Lower leg skin (tissue), 4 donors: ENCODE measurements at regions not wholly inside any gene's neighbourhood (a gene's known extent, or its start where the extent isn't known, plus 50 kb on each side); places are given as distances from the start of the nearest gene placed in this dataset.

Experiments
- DNase-seq, 2 donors: peaks; one replicate each; pipeline ENCODE4 v3.0.0-alpha.2; 2019; ENCODE audit warnings: low spot score in 2 of 2
- H3K4me3 ChIP-seq: fragments of 200-600 bp; sonication (generic); 2 replicates; pipeline ENCODE4 v1.5.1; 2017; ENCODE audit warnings: mild to moderate bottlenecking, low read depth; ENCODE audit not compliant: poor library complexity, severe bottlenecking
- CTCF ChIP-seq, 3 donors: fragments of 450-650 bp; IDR thresholded peaks; one replicate each; pipeline ENCODE4 v1.5.1; 2016; ENCODE audit warnings: antibody characterized with exemption in 3 of 3, mild to moderate bottlenecking in 3 of 3, moderate library complexity in 2 of 3
- POLR2A ChIP-seq, 2 donors: fragments of 450-650 bp; IDR thresholded peaks; one replicate each; pipeline ENCODE4 v1.6.1; 2016 to 2017; ENCODE audit warnings: antibody characterized with exemption in 2 of 2, mild to moderate bottlenecking in 1 of 2, moderate library complexity in 1 of 2
- WGBS, 2 donors: methylation state at CpG; one replicate each; pipeline ENCODE4 v1.1.5; 2018; 5-methylcytosine and 5-hydroxymethylcytosine counted together
- intact Hi-C: fragments of 100-400 bp; cut with DNase I; formaldehyde crosslinking; loops from one replicate; pipeline ENCODE4 v1.15.0; 2023; ENCODE audit warnings: low total_unique reads

GRCh38 chr4:20326977-20327376 lies 75.3 kb downstream of the SLIT2 start:
- H3K4me3 ChIP-seq: no peak overlapping the region
- 58 to 60% methylated on average over 2 of the region's 2 CpGs for WGBS, 2 donors
- no peak for DNase-seq
- no peak for TF ChIP-seq POLR2A (IDR thresholded peaks at IDR 0.05)
- no peak for TF ChIP-seq CTCF (IDR thresholded peaks at IDR 0.05)
- intact Hi-C loops: no loop called here

- no peak overlapping the region for H3K4me3 ChIP-seq
- TF ChIP-seq POLR2A (IDR thresholded peaks at IDR 0.05) (no peak), CTCF (IDR thresholded peaks at IDR 0.05) (no peak)
- 85 to 92% methylated on average over 2 of the region's 2 CpGs for WGBS, 2 donors
- intact Hi-C loops: no loop called here
- no peak for DNase-seq
Measured at GRCh38 chr4:20327808-20328207, 76.1 kb downstream of the SLIT2 start.

- TF ChIP-seq POLR2A (IDR thresholded peaks at IDR 0.05) (no peak), CTCF (IDR thresholded peaks at IDR 0.05) (no peak)
- intact Hi-C loops: no loop called here
- WGBS, 2 donors: 62 to 72% methylated on average over 1 of the region's 1 CpG
- DNase-seq: no peak
- H3K4me3 ChIP-seq: no peak overlapping the region
Measured at GRCh38 chr4:20331642-20332041, 79.9 kb downstream of the SLIT2 start.

GRCh38 chr4:20333141-20333715 lies 81.5 kb downstream of the SLIT2 start:
- intact Hi-C loops: no loop called here
- 72 to 79% methylated on average over 3 of the region's 3 CpGs for WGBS, 2 donors
- H3K4me3 ChIP-seq: no peak overlapping the region
- TF ChIP-seq CTCF (IDR thresholded peaks at IDR 0.05): no peak
- DNase-seq: no peak

- DNase-seq: no peak
- intact Hi-C loops: no loop called here
- 83 to 85% methylated on average over 1 of the region's 1 CpG for WGBS, 2 donors
- TF ChIP-seq CTCF (IDR thresholded peaks at IDR 0.05) (no peak), POLR2A (IDR thresholded peaks at IDR 0.05) (no peak)
- no peak overlapping the region for H3K4me3 ChIP-seq
Measured at GRCh38 chr4:20337261-20337664, 85.6 kb downstream of the SLIT2 start.

- TF ChIP-seq CTCF (IDR thresholded peaks at IDR 0.05) (no peak), POLR2A (IDR thresholded peaks at IDR 0.05) (no peak)
- intact Hi-C loops: no loop called here
- whole genome bisulfite sequencing, 2 donors: 82 to 93% methylated on average over 2 of the region's 2 CpGs
- DNase-seq: no peak
- H3K4me3 ChIP-seq: no peak overlapping the region
Measured at GRCh38 chr4:20338841-20339240, 87.1 kb downstream of the SLIT2 start.
